ENCODE measurements at regions not wholly inside any gene's neighbourhood (a gene's known extent, or its start where the extent isn't known, plus 50 kb on each side); places are given as distances from the start of the nearest gene placed in this dataset.
A peak's percentile ranks its signal among the peaks of the same experiment; 100 is the strongest.
"Not testable (repeated sequence)": the region's sequence is repeated elsewhere in the genome, so short reads cannot be mapped to it uniquely, and the experiment has no call there.

- intact Hi-C loops (cut with micrococcal nuclease): no loop called here
- no peak overlapping the region for H3K27ac Mint-ChIP-seq
Measured at GRCh38 chr17:36851250-36851649, 86.0 kb upstream of the LHX1 start.

GRCh38 chr17:36852478-36852877, 84.8 kb upstream of the LHX1 start:
- H3K36me3 Mint-ChIP-seq; H3K4me3 ChIP-seq (ENCODE audit: low read length in 2 of 2); H3K27ac ChIP-seq (ENCODE audit: low read depth, low read length); DNase-seq; H3K27me3 ChIP-seq (ENCODE audit: insufficient read depth, low read length); H3K36me3 ChIP-seq (ENCODE audit: insufficient read depth, low read length); H3K4me1 ChIP-seq (ENCODE audit: insufficient read depth, low read length); CTCF ChIA-PET (ENCODE audit: partially characterized antibody); POLR2A ChIA-PET (ENCODE audit: partially characterized antibody); H3K9me3 Mint-ChIP-seq; H3K4me3 Mint-ChIP-seq; H3K27me3 Mint-ChIP-seq; H3K27ac Mint-ChIP-seq; intact Hi-C loops (cut with micrococcal nuclease); H3K9me3 ChIP-seq (ENCODE audit: control insufficient read depth in 1 of 2, low read length in 2 of 2): not testable (repeated sequence)
- H3K4me1 Mint-ChIP-seq: peaks cover 2 to 10% (median 5%) of the 10 kb centered on the region in 4 donors

More at GRCh38 chr17:36851250-36851649, 86.0 kb upstream of the LHX1 start:
- no peak overlapping the region for H3K4me3 Mint-ChIP-seq
- ChIA-PET POLR2A (ENCODE audit: partially characterized antibody) (no interaction called here), CTCF (ENCODE audit: partially characterized antibody) (no interaction called here)
- Histone ChIP-seq H3K27me3 (ENCODE audit: insufficient read depth, low read length) (no peaks in the 10 kb centered on the region), H3K27ac (ENCODE audit: low read depth, low read length) (no peak overlapping the region), H3K4me1 (ENCODE audit: insufficient read depth, low read length) (peaks cover 7% of the 10 kb centered on the region), H3K4me3 (ENCODE audit: low read length in 2 of 2) (no peak overlapping the region), H3K36me3 (ENCODE audit: insufficient read depth, low read length) (no peaks in the 10 kb centered on the region), H3K9me3 (ENCODE audit: control insufficient read depth in 1 of 2, low read length in 2 of 2) (no peaks in the 10 kb centered on the region)
- H3K36me3 Mint-ChIP-seq: no peaks in the 10 kb centered on the region
- peaks cover 0 to 2% (median 0%) of the 10 kb centered on the region in 8 donors for H3K9me3 Mint-ChIP-seq
- peaks cover 0 to 1% of the 10 kb centered on the region in 2 donors for H3K27me3 Mint-ChIP-seq
- no peak for DNase-seq
- peaks cover 2 to 10% (median 5%) of the 10 kb centered on the region in 4 donors for H3K4me1 Mint-ChIP-seq

DNA sequence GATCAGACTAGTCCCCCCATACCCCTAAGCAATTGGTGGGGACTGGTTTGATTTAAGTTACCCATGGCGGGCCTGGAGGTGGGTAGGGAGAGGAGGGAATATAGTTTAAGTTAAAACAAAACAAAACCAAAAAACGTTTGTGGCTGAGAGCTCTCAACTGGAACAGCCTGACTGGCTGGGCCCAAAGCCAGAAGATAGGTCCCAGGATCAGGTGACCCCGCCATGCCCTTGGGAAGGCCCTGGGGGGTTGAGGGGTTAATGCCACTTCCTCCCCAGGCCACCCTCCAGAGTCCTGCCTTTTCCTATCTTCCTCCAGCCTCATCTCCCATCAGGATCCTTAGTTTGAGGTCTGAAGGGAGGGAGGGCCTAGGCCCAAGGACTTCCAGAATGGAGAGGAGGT, 82.3 kb upstream of the LHX1 start:
- Mint-ChIP-seq H3K27ac (no peak overlapping the region), H3K9me3 (no peaks in the 10 kb centered on the region), H3K4me1 (peaks cover 0 to 5% (median 2%) of the 10 kb centered on the region in 4 donors), H3K4me3 (no peak overlapping the region), H3K36me3 (no peaks in the 10 kb centered on the region), H3K27me3 (peaks cover 8% of the 10 kb centered on the region in 2 donors)
- intact Hi-C loops (cut with micrococcal nuclease): no loop called here
- H3K9me3 ChIP-seq (ENCODE audit: control insufficient read depth in 1 of 2, low read length in 2 of 2): no peaks in the 10 kb centered on the region
- H3K4me1 ChIP-seq (ENCODE audit: insufficient read depth, low read length): peaks cover 2% of the 10 kb centered on the region
- no peak for DNase-seq
- ChIA-PET POLR2A (ENCODE audit: partially characterized antibody) (no interaction called here), CTCF (ENCODE audit: partially characterized antibody) (no interaction called here)
- no peaks in the 10 kb centered on the region for H3K27me3 ChIP-seq (ENCODE audit: insufficient read depth, low read length)
- H3K36me3 ChIP-seq (ENCODE audit: insufficient read depth, low read length): no peaks in the 10 kb centered on the region
- H3K4me3 ChIP-seq (ENCODE audit: low read length in 2 of 2): no peak overlapping the region
- H3K27ac ChIP-seq (ENCODE audit: low read depth, low read length): no peak overlapping the region

DNA sequence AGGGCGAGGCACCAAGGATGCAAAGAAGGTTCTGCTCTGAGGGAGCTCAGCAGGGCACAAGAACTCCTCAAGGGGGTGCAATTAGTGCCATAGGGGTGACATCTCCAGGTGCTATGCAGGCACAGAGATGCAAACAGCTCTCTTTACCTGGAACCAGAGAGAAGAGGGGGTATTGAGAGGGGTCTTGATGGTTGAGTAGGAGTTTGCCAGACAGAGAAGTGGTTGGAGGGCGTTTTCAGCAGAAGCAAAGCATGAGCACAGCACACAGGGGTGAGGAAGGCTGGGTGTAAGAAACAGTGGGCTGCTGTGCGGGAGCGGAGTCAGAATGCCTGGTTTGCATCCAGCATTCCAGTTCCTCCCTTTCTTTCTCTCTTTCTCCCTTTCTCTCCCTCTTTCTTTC, 81.8 kb upstream of the LHX1 start:
- intact Hi-C loops (cut with micrococcal nuclease): no loop called here
- Mint-ChIP-seq H3K4me1 (peaks cover 0 to under 1% (median 0%) of the 10 kb centered on the region in 4 donors), H3K4me3 (no peak overlapping the region), H3K9me3 (no peaks in the 10 kb centered on the region), H3K36me3 (no peaks in the 10 kb centered on the region), H3K27ac (peak overlapping the region in 1 of 7 donors; percentile 61), H3K27me3 (peaks cover 8 to 10% of the 10 kb centered on the region in 2 donors)
- ChIA-PET POLR2A (ENCODE audit: partially characterized antibody) (no interaction called here), CTCF (ENCODE audit: partially characterized antibody) (no interaction called here)
- Histone ChIP-seq H3K4me3 (ENCODE audit: low read length in 2 of 2) (no peak overlapping the region), H3K36me3 (ENCODE audit: insufficient read depth, low read length) (no peaks in the 10 kb centered on the region), H3K27me3 (ENCODE audit: insufficient read depth, low read length) (no peaks in the 10 kb centered on the region), H3K27ac (ENCODE audit: low read depth, low read length) (no peak overlapping the region), H3K9me3 (ENCODE audit: control insufficient read depth in 1 of 2, low read length in 2 of 2) (no peaks in the 10 kb centered on the region), H3K4me1 (ENCODE audit: insufficient read depth, low read length) (no peaks in the 10 kb centered on the region)
- no peak for DNase-seq

DNA sequence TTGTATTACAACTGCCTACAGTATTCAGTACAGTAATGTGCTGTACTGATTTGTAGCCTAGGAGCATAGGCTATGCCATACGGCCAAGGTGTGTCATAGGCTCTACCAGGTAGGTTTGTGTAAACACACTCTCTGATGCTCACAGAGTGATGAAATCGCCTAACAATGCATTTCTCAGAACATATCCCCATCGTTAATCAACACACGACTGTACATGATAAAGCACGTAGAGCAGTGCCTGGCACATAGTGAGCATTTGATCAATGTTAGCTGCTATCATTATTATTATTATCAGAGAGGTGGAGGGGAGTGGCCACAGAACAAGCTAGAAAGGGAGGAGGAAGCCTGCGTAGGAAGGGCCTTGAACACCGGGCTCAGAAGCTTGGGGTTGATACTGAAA, 81.1 kb upstream of the LHX1 start:
- no peak for DNase-seq
- Mint-ChIP-seq H3K36me3 (no peaks in the 10 kb centered on the region), H3K27me3 (peaks cover 11% of the 10 kb centered on the region in 2 donors), H3K4me3 (no peak overlapping the region), H3K4me1 (no peaks in the 10 kb centered on the region), H3K9me3 (no peaks in the 10 kb centered on the region), H3K27ac (no peak overlapping the region)
- intact Hi-C loops (cut with micrococcal nuclease): no loop called here
- POLR2A ChIA-PET (ENCODE audit: partially characterized antibody): no interaction called here
- Histone ChIP-seq H3K27me3 (ENCODE audit: insufficient read depth, low read length) (no peaks in the 10 kb centered on the region), H3K4me1 (ENCODE audit: insufficient read depth, low read length) (no peaks in the 10 kb centered on the region), H3K36me3 (ENCODE audit: insufficient read depth, low read length) (no peaks in the 10 kb centered on the region), H3K4me3 (ENCODE audit: low read length in 2 of 2) (no peak overlapping the region), H3K9me3 (ENCODE audit: control insufficient read depth in 1 of 2, low read length in 2 of 2) (no peaks in the 10 kb centered on the region), H3K27ac (ENCODE audit: low read depth, low read length) (no peak overlapping the region)
- CTCF ChIA-PET (ENCODE audit: partially characterized antibody): no interaction called here

DNA sequence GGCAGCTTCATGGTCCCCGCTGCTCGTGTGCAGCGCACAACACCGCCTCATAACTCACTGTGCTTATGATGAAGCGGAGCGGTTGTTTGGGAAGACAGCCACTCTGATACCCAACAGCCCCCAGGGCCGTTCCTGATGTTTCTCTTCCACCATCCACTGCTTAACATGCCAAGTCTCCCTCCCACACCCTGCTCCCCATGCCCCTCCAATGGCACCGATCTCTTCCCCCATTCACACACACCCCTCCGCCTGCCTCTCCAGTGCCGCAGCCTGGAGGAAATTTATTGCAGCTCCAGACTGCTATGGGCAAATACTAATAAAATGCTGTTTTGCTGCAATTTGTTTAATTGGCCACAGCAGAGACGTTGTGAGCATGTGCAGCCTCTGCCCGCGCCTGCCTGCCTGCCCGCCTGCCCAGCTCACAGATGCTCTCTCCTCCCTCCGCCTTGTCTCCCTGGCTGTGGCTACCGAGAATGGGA, 80.3 kb upstream of the LHX1 start:
- Mint-ChIP-seq H3K27ac (no peak overlapping the region), H3K9me3 (no peaks in the 10 kb centered on the region), H3K4me3 (peak overlapping the region in 1 of 8 donors; percentile 31), H3K4me1 (no peaks in the 10 kb centered on the region), H3K27me3 (peaks cover 11% of the 10 kb centered on the region in 2 donors), H3K36me3 (no peaks in the 10 kb centered on the region)
- DNase-seq: no peak
- H3K4me1 ChIP-seq (ENCODE audit: insufficient read depth, low read length): no peaks in the 10 kb centered on the region
- H3K9me3 ChIP-seq (ENCODE audit: control insufficient read depth in 1 of 2, low read length in 2 of 2): no peaks in the 10 kb centered on the region
- ChIA-PET CTCF (ENCODE audit: partially characterized antibody) (no interaction called here), POLR2A (ENCODE audit: partially characterized antibody) (no interaction called here)
- H3K27me3 ChIP-seq (ENCODE audit: insufficient read depth, low read length): no peaks in the 10 kb centered on the region
- H3K4me3 ChIP-seq (ENCODE audit: low read length in 2 of 2): no peak overlapping the region
- no peak overlapping the region for H3K27ac ChIP-seq (ENCODE audit: low read depth, low read length)
- intact Hi-C loops (cut with micrococcal nuclease): no loop called here
- H3K36me3 ChIP-seq (ENCODE audit: insufficient read depth, low read length): no peaks in the 10 kb centered on the region

DNA sequence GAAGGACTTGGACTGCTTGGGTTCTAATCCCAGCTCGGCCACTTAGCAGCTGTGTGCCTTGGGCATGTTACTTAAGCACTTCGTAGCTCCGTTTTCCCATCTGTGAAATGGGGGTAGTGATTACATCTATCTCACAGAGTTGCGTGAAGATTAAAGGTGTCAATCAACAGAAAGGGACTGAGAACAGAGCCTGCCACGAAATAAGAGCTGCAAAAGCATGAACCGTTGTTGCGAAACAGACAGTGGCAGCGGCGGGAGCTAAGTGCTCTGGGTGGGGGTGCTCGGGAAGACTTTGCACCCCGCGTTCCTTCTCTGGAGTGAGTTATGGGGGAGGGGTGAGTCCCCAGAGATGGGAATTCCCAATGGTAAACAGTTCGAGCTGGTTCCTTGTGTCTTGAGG, 79.6 kb upstream of the LHX1 start:
- H3K36me3 ChIP-seq (ENCODE audit: insufficient read depth, low read length): no peaks in the 10 kb centered on the region
- no peak for DNase-seq
- H3K4me3 ChIP-seq (ENCODE audit: low read length in 2 of 2): no peak overlapping the region
- Mint-ChIP-seq H3K4me1 (no peaks in the 10 kb centered on the region), H3K27me3 (peaks cover 11% of the 10 kb centered on the region in 2 donors), H3K36me3 (no peaks in the 10 kb centered on the region), H3K27ac (no peak overlapping the region), H3K9me3 (no peaks in the 10 kb centered on the region), H3K4me3 (no peak overlapping the region)
- ChIA-PET CTCF (ENCODE audit: partially characterized antibody) (no interaction called here), POLR2A (ENCODE audit: partially characterized antibody) (no interaction called here)
- intact Hi-C loops (cut with micrococcal nuclease): no loop called here
- no peaks in the 10 kb centered on the region for H3K9me3 ChIP-seq (ENCODE audit: control insufficient read depth in 1 of 2, low read length in 2 of 2)
- no peaks in the 10 kb centered on the region for H3K27me3 ChIP-seq (ENCODE audit: insufficient read depth, low read length)
- no peaks in the 10 kb centered on the region for H3K4me1 ChIP-seq (ENCODE audit: insufficient read depth, low read length)
- H3K27ac ChIP-seq (ENCODE audit: low read depth, low read length): no peak overlapping the region

Measured in CD4-positive, alpha-beta memory T cell (primary cell).